ENCODE measurements at regions not wholly inside any gene's neighbourhood (a gene's known extent, or its start where the extent isn't known, plus 50 kb on each side); places are given as distances from the start of the nearest gene placed in this dataset.

DNA sequence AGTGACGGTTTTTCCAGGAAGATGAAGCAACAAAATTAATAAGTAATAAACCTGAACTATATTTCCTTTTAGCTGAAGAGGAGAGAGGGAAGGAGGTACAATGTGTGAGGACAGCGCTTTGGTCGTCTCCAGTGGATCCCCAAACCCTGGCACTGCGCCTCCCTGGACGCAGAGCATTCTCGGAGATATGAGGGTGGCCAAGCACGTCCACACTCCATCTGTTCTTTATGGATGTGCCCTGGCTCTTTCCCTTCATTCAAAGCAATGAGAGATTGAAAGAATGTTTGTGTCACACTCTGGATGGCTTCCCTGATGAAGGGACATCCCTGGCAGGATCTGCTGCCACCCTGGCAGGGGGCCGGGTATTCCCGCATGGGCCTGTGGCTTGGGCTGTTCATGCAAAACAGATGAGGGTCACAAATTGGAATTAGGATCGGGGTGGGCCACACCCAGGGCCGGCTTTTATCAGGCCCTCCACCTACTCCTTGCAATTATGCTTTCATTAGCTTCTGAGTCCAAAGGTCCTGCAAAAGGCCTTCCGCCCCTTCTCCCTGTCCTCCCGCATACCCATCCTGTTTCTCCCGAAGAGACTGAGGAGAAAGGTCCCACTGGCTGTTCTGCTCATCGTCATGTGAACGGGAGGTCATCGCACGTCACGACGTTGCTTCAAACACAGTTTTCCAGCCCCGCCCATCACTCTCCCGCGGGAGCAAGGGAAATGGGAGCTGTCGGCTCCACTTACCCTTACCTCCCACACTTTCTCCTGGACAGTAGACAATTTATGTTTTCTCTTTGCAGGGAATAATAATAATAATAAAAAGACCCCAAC lies 286.1 kb upstream of the IRX4 start:
- no peaks in the 10 kb centered on the region for H3K9me3 ChIP-seq
- H3K27ac ChIP-seq: no peak overlapping the region
- no peak overlapping the region for H3K4me2 ChIP-seq
- H3K36me3 ChIP-seq: no peaks in the 10 kb centered on the region
- H3K4me3 ChIP-seq: no peak overlapping the region
- no peaks in the 10 kb centered on the region for H3K27me3 ChIP-seq
- TF ChIP-seq Cebpa-rat (IDR thresholded peaks at IDR 0.05): no peak
- H3K4me1 ChIP-seq: 0 out of 2 replicates have a peak, but pooled peaks cover 14% of the 10 kb centered on the region
- H4K20me1 ChIP-seq: no peaks in the 10 kb centered on the region
- no peak overlapping the region for H3K9ac ChIP-seq

DNA sequence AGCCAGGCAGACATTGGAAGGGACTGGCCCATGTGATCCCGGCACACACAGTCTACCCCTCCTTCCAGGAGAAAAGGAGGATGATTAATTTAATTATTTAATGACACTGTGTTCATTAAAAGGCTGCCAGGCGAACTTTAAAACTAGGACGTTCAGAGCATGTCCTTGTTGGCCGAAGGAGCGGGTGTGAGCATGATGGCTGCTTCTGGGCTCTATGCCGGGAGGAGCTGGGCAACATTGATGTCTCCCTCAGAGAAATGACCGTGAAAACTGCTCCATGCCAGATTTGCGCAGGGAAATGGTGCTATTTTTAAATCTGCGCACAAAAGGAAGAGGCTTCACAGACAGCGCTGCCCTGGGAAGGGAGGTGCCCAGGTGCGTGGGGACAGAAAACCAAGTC lies 284.9 kb upstream of the IRX4 start:
- H3K4me2 ChIP-seq: no peak overlapping the region
- 0 out of 2 replicates have a peak, but pooled peaks cover 6% of the 10 kb centered on the region for H3K4me1 ChIP-seq
- no peak overlapping the region for H3K4me3 ChIP-seq
- H3K9me3 ChIP-seq: no peaks in the 10 kb centered on the region
- H3K27me3 ChIP-seq: no peaks in the 10 kb centered on the region
- no peaks in the 10 kb centered on the region for H3K36me3 ChIP-seq
- no peak overlapping the region for H3K27ac ChIP-seq
- TF ChIP-seq Cebpa-rat (IDR thresholded peaks at IDR 0.05): no peak
- H4K20me1 ChIP-seq: no peaks in the 10 kb centered on the region
- no peak overlapping the region for H3K9ac ChIP-seq

DNA sequence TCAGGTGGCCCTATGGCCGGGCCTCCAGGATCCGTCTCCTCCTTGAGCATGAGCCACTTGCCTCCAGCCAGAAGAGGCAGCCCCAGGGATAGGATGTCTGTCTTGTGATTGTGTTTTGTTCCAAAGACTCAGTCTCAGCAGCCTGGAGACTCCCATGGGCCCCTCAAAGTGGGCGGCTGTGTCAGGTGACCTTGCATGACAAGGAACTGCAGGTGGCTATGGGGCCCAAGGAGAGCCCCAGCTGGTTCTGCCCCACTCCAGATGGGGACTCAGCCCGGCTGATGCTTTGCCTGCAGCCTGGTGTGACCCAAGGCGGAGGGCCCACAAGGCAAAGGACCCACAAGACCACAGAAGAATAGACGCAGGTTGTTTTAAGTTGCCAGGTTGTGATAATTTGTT lies 284.3 kb upstream of the IRX4 start:
- no peak overlapping the region for H3K9ac ChIP-seq
- H3K4me1 ChIP-seq: 0 out of 2 replicates have a peak, but pooled peaks cover 6% of the 10 kb centered on the region
- TF ChIP-seq Cebpa-rat (IDR thresholded peaks at IDR 0.05): no peak
- no peaks in the 10 kb centered on the region for H3K9me3 ChIP-seq
- H3K36me3 ChIP-seq: no peaks in the 10 kb centered on the region
- no peak overlapping the region; the same call in 1 of the 2 replicates for H3K4me2 ChIP-seq
- no peaks in the 10 kb centered on the region for H3K27me3 ChIP-seq
- no peak overlapping the region for H3K4me3 ChIP-seq
- H4K20me1 ChIP-seq: no peaks in the 10 kb centered on the region
- no peak overlapping the region for H3K27ac ChIP-seq

DNA sequence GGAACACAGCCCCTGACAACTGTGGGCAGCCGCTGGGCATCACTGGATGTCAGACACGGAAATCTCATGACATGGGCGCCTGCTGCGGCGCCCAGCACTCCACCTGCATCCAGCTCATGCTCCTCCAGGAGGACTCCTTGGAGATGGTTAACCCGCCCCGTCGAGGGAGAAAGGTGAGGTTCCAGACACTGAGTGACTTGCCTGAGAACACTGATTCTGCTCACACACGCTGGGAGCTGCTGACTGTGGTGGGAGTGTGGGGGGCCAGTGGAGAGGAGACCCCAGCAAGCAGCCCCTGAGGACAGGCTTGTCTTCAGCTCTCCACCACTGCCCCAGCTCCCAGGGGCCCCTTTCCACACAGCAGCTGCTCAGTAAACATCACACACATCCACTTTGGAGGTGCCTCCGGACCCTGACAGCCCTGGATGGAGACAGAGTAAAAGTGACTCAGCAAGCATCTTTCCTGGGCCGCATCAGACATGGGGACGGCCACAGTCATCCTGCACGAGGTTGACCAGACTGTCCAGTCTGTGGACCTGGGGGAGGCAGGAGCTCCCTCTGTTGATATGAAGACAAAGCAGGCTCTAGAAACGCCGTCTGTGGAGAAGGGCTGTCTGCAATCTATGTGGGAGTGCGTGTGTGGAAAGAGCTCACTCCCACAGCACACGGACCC lies 283.7 kb upstream of the IRX4 start:
- no peak for TF ChIP-seq Cebpa-rat (IDR thresholded peaks at IDR 0.05)
- Histone ChIP-seq H3K4me1 (0 out of 2 replicates have a peak, but pooled peaks cover 6% of the 10 kb centered on the region), H3K9me3 (no peaks in the 10 kb centered on the region), H3K4me3 (no peak overlapping the region), H3K36me3 (no peaks in the 10 kb centered on the region), H3K27me3 (no peaks in the 10 kb centered on the region), H3K9ac (no peak overlapping the region), H4K20me1 (no peaks in the 10 kb centered on the region), H3K27ac (no peak overlapping the region), H3K4me2 (no peak overlapping the region; the same call in 1 of the 2 replicates)

DNA sequence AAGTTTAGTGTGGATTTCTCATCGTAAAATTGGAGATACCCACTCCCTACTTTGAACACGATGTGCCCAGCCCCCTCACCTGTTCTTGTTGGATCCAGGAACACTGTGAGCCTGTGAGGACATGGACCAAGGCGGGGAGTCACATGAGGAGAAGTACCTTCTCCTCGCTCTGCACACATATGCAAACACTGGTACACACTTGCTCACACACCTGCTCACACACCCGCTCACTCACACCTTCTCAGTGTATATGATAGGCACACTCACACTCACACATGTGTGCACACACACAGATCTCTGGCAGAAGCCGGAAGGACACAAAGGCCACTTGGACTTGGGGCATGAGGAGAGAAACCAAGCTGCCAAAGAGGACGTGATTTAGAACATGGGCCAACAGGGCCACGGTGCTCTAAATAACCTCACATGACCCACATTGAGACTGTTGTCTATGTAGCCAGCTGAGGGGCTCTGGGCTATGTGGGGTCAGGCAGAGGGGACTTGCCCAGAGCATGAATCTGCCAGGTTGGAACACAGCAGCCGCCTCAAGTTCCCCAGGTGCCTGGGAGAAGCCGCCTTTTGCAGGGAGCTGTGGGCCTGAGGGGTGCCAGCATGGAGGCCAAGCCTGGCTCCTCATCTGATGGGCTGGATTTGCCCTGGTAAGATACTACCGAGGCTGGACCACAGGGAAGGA lies 283.0 kb upstream of the IRX4 start:
- no peak overlapping the region for H3K27ac ChIP-seq
- TF ChIP-seq Cebpa-rat (IDR thresholded peaks at IDR 0.05): no peak
- no peaks in the 10 kb centered on the region for H3K27me3 ChIP-seq
- no peak overlapping the region for H3K4me2 ChIP-seq
- no peaks in the 10 kb centered on the region for H4K20me1 ChIP-seq
- H3K9ac ChIP-seq: no peak overlapping the region
- 0 out of 2 replicates have a peak, but pooled peaks cover 6% of the 10 kb centered on the region for H3K4me1 ChIP-seq
- H3K9me3 ChIP-seq: no peaks in the 10 kb centered on the region
- no peaks in the 10 kb centered on the region for H3K36me3 ChIP-seq
- H3K4me3 ChIP-seq: no peak overlapping the region

DNA sequence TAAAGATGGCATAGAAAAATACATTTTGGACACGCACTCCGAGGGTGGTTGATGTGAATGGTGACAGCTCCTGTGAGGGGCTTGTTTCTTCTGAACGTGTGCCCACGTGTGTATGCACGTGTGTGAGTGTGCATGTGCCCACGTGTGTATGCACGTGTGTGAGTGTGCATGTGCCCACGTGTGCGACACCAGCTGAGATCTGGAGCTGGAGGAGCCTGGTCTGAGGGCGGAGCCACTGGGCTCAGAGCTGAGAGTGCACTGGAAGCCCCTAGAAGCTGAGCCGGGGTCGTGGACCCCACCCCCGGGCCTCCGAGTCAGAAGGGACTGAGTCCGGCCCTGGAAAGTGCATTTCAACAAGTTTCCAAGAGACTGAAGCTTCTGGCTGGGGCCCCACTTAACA lies 282.5 kb upstream of the IRX4 start:
- no peak overlapping the region for H3K4me2 ChIP-seq
- H4K20me1 ChIP-seq: no peaks in the 10 kb centered on the region
- 0 out of 2 replicates have a peak, but pooled peaks cover 6% of the 10 kb centered on the region for H3K4me1 ChIP-seq
- no peaks in the 10 kb centered on the region for H3K27me3 ChIP-seq
- H3K9ac ChIP-seq: no peak overlapping the region
- H3K9me3 ChIP-seq: no peaks in the 10 kb centered on the region
- no peak for TF ChIP-seq Cebpa-rat (IDR thresholded peaks at IDR 0.05)
- H3K27ac ChIP-seq: no peak overlapping the region
- no peak overlapping the region for H3K4me3 ChIP-seq
- H3K36me3 ChIP-seq: no peaks in the 10 kb centered on the region

DNA sequence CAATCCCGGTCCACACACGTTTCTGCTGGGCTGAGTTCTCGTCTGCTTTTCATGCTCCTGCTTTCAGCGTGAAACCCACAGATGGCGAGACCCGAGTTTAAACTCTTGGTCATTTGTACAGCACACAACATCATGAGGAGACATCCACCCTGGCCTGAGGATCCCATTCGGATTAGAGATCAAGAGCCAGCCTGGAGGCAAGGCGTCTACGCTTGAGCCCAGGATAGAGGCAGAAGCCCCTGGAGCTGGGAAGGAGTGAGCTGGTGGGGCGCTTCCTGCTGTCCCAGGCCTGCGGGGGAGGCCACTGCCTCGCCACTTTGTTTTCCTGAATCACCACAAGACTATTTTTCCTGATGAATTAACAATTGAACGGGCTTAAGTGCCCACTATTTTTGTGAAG lies 281.9 kb upstream of the IRX4 start:
- Histone ChIP-seq H3K27ac (no peak overlapping the region), H3K4me1 (0 out of 2 replicates have a peak, but pooled peaks cover 6% of the 10 kb centered on the region), H3K9ac (no peak overlapping the region), H3K36me3 (no peaks in the 10 kb centered on the region), H3K4me2 (no peak overlapping the region), H3K4me3 (no peak overlapping the region), H4K20me1 (no peaks in the 10 kb centered on the region), H3K27me3 (no peaks in the 10 kb centered on the region), H3K9me3 (no peaks in the 10 kb centered on the region)
- TF ChIP-seq Cebpa-rat (IDR thresholded peaks at IDR 0.05): no peak

DNA sequence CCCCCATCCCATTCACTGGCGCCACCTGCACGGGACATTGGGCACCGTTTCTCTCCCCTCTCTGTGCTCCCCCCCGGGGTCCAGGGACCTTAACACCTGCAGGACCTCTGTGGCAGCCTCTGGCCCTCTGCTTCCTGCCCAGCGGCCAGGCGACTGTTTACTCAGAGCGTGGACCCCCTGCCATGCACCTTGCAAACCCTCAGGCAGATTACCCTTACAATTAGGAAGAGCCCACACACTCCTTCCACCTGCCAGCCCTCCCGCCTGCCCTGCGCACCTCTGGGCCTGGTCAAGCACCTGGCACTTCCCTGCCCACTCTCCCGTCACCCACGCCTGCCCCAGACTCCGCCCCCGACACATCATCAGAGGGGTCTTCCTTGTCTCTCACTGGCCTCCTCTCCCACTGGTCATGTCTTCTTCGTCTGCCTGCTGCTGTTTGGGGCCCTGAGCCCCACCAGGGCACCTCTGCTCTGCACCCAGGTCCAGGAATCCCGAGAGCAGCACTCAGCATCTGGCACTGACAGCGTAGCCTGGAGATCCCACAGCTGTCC lies 281.3 kb upstream of the IRX4 start:
- Histone ChIP-seq H4K20me1 (no peaks in the 10 kb centered on the region), H3K27me3 (no peaks in the 10 kb centered on the region), H3K4me1 (0 out of 2 replicates have a peak, but pooled peaks cover 6% of the 10 kb centered on the region), H3K36me3 (no peaks in the 10 kb centered on the region), H3K4me3 (no peak overlapping the region), H3K9me3 (no peaks in the 10 kb centered on the region), H3K4me2 (no peak overlapping the region), H3K9ac (no peak overlapping the region), H3K27ac (no peak overlapping the region)
- TF ChIP-seq Cebpa-rat (IDR thresholded peaks at IDR 0.05): no peak

DNA sequence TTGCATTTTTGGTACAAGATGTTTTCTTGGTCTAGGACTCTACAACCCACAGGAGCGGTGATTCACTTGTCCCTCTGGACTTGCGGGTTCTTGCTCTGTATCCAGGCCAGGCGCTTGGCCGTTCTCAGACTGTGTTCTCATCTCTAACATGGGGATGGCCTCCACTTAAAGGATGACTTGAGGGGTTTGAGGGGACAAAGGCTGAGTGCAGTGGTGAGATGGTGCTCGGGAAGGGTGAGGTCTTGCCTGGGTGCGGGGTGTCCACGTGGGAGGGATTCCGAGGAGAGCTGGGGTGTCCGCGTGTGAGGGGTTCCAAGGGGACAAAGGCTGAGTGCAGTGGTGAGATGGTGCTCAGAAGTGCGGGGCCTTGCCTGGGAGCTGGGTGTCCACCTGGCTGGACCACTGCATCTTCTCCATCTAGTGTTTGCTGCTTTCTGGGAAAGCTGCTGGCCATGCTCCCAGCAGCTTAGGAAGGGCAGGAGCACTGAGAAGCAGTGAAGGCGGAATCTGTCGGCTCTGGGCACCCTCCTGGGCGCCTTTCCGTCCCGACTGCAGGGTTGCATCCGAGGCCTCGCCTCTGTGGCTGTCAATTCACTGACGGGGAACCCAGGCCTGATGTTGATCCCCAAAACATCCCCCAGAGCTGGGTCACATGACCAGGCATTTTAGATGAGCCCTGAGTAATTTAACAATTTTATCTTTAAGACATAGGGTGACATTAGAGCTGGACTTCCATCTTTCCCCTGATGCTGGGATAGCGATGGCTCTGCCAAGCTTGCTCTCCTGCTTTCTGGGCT lies 280.5 kb upstream of the IRX4 start:
- H3K9ac ChIP-seq: no peak overlapping the region
- H3K27me3 ChIP-seq: no peaks in the 10 kb centered on the region

More for the DNA sequence above, 280.5 kb upstream of the IRX4 start:
- TF ChIP-seq Cebpa-rat (IDR thresholded peaks at IDR 0.05): no peak
- H3K4me1 ChIP-seq: 0 out of 2 replicates have a peak, but pooled peaks cover 6% of the 10 kb centered on the region
- no peaks in the 10 kb centered on the region for H4K20me1 ChIP-seq
- H3K36me3 ChIP-seq: no peaks in the 10 kb centered on the region
- no peak overlapping the region for H3K27ac ChIP-seq
- H3K9me3 ChIP-seq: no peaks in the 10 kb centered on the region
- H3K4me2 ChIP-seq: no peak overlapping the region
- H3K4me3 ChIP-seq: no peak overlapping the region
